ENCODE measurements at regions not wholly inside any gene's neighbourhood (a gene's known extent, or its start where the extent isn't known, plus 50 kb on each side); places are given as distances from the start of the nearest gene placed in this dataset.
"Not testable (repeated sequence)": the region's sequence is repeated elsewhere in the genome, so short reads cannot be mapped to it uniquely, and the experiment has no call there.

DNA sequence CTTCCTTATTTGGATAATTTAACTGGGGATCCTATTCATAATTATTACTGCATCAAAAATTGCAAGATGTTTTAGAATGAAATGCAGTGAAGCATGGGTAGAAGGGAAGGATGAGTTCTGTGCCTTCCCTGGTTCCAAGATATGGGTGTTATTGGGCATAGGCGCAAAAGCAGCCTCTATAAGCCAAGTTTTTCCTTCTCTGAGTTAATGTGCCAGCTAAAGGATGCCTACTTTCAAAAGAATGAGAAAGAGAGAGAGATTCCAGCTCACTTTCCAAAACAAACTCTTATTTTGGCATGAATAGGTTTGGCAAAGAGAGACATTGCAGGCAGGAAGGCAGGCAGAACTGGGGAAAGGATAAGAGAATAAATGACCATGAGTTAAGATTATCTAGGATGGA, 270.2 kb downstream of the TAFA4 start:
- intact Hi-C loops (cut with DNase I), result no loop called here
- Histone ChIP-seq H3K4me1 (peaks cover 0 to 22% (median 20%) of the 10 kb centered on the region in 4 donors), H3K36me3 (no peaks in the 10 kb centered on the region)

DNA sequence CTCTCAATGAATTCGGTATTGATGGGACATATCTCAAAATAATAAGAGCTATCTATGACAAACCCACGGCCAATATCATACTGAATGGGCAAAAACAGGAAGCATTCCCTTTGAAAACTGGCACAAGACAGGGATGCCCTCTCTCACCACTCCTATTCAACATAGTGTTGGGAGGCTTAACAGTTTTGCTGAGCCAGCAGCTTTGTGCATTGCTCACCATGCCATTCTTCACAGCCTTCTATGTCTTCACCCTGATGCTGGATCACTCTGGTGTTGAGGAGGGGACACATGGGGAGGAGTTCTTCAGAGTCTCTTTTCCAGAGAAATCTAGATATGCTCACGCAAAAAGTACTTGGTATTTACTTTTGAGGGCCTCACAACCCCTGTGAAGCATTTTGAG, 281.7 kb downstream of the TAFA4 start:
- intact Hi-C loops (cut with DNase I); DNase-seq: not testable (repeated sequence)
- 82 to 88% methylated on average over 3 of the region's 3 CpGs for WGBS, 2 donors

More for the DNA sequence above, 270.2 kb downstream of the TAFA4 start:
- Histone ChIP-seq H3K27me3 (no peaks in the 10 kb centered on the region), H3K4me3 (no peak overlapping the region), H3K9me3 (no peaks in the 10 kb centered on the region), H3K27ac (no peak overlapping the region)
- TF ChIP-seq, protein P1, sequence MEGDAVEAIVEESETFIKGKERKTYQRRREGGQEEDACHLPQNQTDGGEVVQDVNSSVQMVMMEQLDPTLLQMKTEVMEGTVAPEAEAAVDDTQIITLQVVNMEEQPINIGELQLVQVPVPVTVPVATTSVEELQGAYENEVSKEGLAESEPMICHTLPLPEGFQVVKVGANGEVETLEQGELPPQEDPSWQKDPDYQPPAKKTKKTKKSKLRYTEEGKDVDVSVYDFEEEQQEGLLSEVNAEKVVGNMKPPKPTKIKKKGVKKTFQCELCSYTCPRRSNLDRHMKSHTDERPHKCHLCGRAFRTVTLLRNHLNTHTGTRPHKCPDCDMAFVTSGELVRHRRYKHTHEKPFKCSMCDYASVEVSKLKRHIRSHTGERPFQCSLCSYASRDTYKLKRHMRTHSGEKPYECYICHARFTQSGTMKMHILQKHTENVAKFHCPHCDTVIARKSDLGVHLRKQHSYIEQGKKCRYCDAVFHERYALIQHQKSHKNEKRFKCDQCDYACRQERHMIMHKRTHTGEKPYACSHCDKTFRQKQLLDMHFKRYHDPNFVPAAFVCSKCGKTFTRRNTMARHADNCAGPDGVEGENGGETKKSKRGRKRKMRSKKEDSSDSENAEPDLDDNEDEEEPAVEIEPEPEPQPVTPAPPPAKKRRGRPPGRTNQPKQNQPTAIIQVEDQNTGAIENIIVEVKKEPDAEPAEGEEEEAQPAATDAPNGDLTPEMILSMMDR (IDR thresholded peaks at IDR 0.05), result no peak
- no peak for TF ChIP-seq POLR2AphosphoS5 (IDR thresholded peaks at IDR 0.05)
- no peak for TF ChIP-seq EP300 (IDR thresholded peaks at IDR 0.05)
- no peak for TF ChIP-seq POLR2A (IDR thresholded peaks at IDR 0.05)
- DNase-seq, result no peak
- WGBS, 2 donors, result 81 to 84% methylated on average over 1 of the region's 1 CpG

DNA sequence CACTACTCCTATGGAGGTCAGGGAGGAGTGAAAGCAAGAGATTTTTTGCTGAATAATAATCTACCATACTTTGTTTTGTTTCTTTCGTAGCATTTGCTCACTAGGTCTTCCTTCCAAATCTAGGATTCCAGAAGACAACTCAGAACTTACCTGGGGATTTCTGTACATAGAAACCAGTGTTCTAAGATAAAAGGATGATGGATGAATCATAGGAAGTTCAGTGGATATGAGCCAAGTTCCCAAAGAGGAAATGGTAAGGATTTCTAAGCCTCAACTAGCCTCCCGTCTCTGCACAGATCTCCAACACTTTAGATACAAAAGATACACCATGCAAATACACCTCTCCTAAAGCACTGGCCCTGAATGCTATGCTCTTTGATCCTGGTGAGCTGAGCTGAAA, 283.9 kb downstream of the TAFA4 start:
- 84 to 85% methylated on average over 2 of the region's 2 CpGs for WGBS, 2 donors
- intact Hi-C loops (cut with DNase I), result no loop called here
- no peaks in the 10 kb centered on the region for H3K27me3 ChIP-seq
- H3K4me3 ChIP-seq, result no peak overlapping the region
- H3K4me1 ChIP-seq, result no peaks in the 10 kb centered on the region
- TF ChIP-seq POLR2A (IDR thresholded peaks at IDR 0.05), result no peak
- TF ChIP-seq POLR2AphosphoS5 (IDR thresholded peaks at IDR 0.05), result no peak
- TF ChIP-seq, protein P1 (IDR thresholded peaks at IDR 0.05), result no peak
- no peak for TF ChIP-seq EP300 (IDR thresholded peaks at IDR 0.05)
- H3K27ac ChIP-seq, result no peak overlapping the region
- H3K9me3 ChIP-seq, result no peaks in the 10 kb centered on the region
- H3K36me3 ChIP-seq, result no peaks in the 10 kb centered on the region
- DNase-seq, result no peak

More for the DNA sequence above, 281.7 kb downstream of the TAFA4 start:
- H3K27me3 ChIP-seq, H3K4me3 ChIP-seq, H3K4me1 ChIP-seq, H3K36me3 ChIP-seq, H3K9me3 ChIP-seq, H3K27ac ChIP-seq: not testable (repeated sequence)

DNA sequence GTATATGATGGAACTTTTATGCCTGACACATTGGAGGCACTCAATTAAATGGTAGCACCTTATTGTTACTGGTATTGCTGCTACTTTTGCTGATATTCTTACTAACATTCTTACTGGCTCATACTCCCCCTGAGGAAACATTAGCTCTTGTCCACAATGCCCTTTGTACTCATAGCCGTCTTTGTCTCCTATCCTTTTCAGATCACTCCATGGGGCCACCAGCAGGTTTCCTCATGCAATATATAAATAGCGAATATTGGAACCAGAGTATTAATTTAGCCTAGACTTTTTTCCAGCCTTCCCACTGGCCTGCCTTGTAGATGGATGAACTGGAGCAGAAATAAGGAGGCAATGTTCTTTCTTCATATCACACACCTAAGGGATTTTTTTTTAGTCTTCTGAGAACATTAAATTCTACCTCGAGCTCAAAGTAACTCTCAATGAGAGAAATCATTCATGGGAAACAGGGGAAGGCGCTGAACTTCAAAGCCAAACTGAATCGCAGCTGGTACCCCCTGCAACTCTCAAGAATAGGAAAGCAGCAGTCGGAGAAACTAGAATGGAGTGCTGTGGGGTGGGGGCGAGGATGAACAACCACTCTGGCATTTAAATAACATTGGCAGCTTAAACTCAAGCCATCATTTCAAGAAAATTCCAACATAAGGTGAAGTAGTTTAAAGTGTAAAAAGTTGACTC, 300.3 kb downstream of the TAFA4 start:
- H3K4me1 ChIP-seq, result no peaks in the 10 kb centered on the region
- DNase-seq, result no peak

DNA sequence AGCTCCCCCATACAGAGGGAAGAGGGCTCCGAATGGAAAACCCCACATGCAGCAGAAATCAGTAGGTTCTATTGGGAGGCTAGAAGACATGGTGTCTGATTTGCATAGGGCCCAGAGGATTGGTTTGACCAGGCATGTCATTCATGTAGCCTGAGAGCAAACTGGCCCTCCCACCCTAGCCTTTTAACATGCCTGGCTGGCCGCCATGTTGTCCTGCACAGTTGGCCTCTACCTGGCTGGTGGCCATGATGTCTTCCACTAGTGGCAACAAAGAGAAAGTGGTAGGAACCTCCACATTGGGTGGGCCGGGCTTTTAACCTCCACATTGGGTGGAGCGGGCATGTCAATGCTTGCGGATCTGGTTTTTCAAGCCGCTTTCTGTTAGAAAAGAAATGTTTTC, 312.1 kb downstream of the TAFA4 start:
- Histone ChIP-seq H3K27me3 (no peaks in the 10 kb centered on the region), H3K27ac (no peak overlapping the region), H3K4me1 (no peaks in the 10 kb centered on the region), H3K4me3 (no peak overlapping the region), H3K36me3 (no peaks in the 10 kb centered on the region), H3K9me3 (no peaks in the 10 kb centered on the region)
- intact Hi-C loops (cut with DNase I), result no loop called here
- no peak for DNase-seq
- WGBS, 2 donors, result 92 to 93% methylated on average over 6 of the region's 6 CpGs
- TF ChIP-seq POLR2A (IDR thresholded peaks at IDR 0.05) (no peak), EP300 (IDR thresholded peaks at IDR 0.05) (no peak), POLR2AphosphoS5 (IDR thresholded peaks at IDR 0.05) (no peak)
- TF ChIP-seq, protein P1 (IDR thresholded peaks at IDR 0.05), result no peak

More for the DNA sequence above, 300.3 kb downstream of the TAFA4 start:
- no peak overlapping the region for H3K4me3 ChIP-seq
- WGBS, 2 donors, result 51% methylated on average over 7 of the region's 7 CpGs
- H3K27ac ChIP-seq, result no peak overlapping the region
- TF ChIP-seq POLR2AphosphoS5 (IDR thresholded peaks at IDR 0.05) (no peak), POLR2A (IDR thresholded peaks at IDR 0.05) (no peak)
- TF ChIP-seq, protein P1 (IDR thresholded peaks at IDR 0.05), result no peak
- H3K27me3 ChIP-seq, result no peaks in the 10 kb centered on the region
- no peaks in the 10 kb centered on the region for H3K9me3 ChIP-seq
- H3K36me3 ChIP-seq, result no peaks in the 10 kb centered on the region
- intact Hi-C loops (cut with DNase I), result no loop called here

All from sigmoid colon (tissue), 6 donors.